GM18502 (cell line): ENCODE measurements at regions not wholly inside any gene's neighbourhood (a gene's known extent, or its start where the extent isn't known, plus 50 kb on each side); places are given as distances from the start of the nearest gene placed in this dataset.

Experiments
- ATAC-seq: cut with Tn5 transposase; IDR thresholded peaks from one replicate; pipeline ENCODE4 v1.9.1; 2021; ENCODE audit warnings: mild to moderate bottlenecking; ENCODE audit not compliant: unreplicated experiment, poor library complexity

GRCh38 chr1:181413836-181414235, 69.5 kb upstream of the CACNA1E start:
- ATAC-seq, result no peak

GRCh38 chr1:181416268-181416860, 67.0 kb upstream of the CACNA1E start:
- ATAC-seq, result no peak

GRCh38 chr1:181417915-181418314, 65.4 kb upstream of the CACNA1E start:
- ATAC-seq, result no peak

GRCh38 chr1:181423301-181423918, 59.9 kb upstream of the CACNA1E start:
- ATAC-seq, result no peak

GRCh38 chr1:181424786-181425403, 58.4 kb upstream of the CACNA1E start:
- ATAC-seq, result peak; percentile 50

- ATAC-seq, result no peak
Observed at GRCh38 chr1:181425566-181425965, 57.8 kb upstream of the CACNA1E start.

GRCh38 chr1:181429462-181429861, 53.9 kb upstream of the CACNA1E start:
- no peak for ATAC-seq

GRCh38 chr1:181430015-181430885, 53.1 kb upstream of the CACNA1E start:
- no peak for ATAC-seq
